Stimulated activated effector memory CD8-positive, alpha-beta T cell treated with anti-CD3 and anti-CD28 coated beads, Interleukin-12 subunit alpha, Interleukin-12 subunit beta, amount 100 ng/mL, for 72 hours (primary cell): ENCODE measurements at regions not wholly inside any gene's neighbourhood (a gene's known extent, or its start where the extent isn't known, plus 50 kb on each side); places are given as distances from the start of the nearest gene placed in this dataset.

Source experiments
- ATAC-seq: fragments of 150-1000 bp; cut with Tn5 transposase; 2 replicates; pipeline ENCODE4 v1.10.0; 2021
- DNase-seq, 2 donors: peaks; one replicate each; pipeline ENCODE4 v3.0.0; 2021 to 2022; ENCODE audit warnings: low spot score in 2 of 2
- H3K27ac Mint-ChIP-seq: one replicate; pipeline ENCODE4 v1.8.0; 2022; ENCODE audit warnings: mild to moderate bottlenecking, mixed read lengths
- H3K36me3 Mint-ChIP-seq: one replicate; pipeline ENCODE4 v1.8.0; 2022; ENCODE audit warnings: mild to moderate bottlenecking, mixed read lengths
- H3K4me1 Mint-ChIP-seq: one replicate; pipeline ENCODE4 v1.8.0; 2022; ENCODE audit warnings: mixed read lengths
- H3K4me3 Mint-ChIP-seq: one replicate; pipeline ENCODE4 v1.8.0; 2022; ENCODE audit warnings: mild to moderate bottlenecking, mixed read lengths
- H3K9me3 Mint-ChIP-seq: one replicate; pipeline ENCODE4 v1.8.0; 2022; ENCODE audit warnings: mixed read lengths

GRCh38 chr12:114799574-114800487 lies 115.9 kb upstream of the TBX3 start:
- peaks cover 7% of the 10 kb centered on the region for H3K9me3 Mint-ChIP-seq
- no peaks in the 10 kb centered on the region for H3K4me1 Mint-ChIP-seq
- H3K4me3 Mint-ChIP-seq, result no peak overlapping the region
- H3K27ac Mint-ChIP-seq, result no peak overlapping the region
- H3K36me3 Mint-ChIP-seq, result no peaks in the 10 kb centered on the region
- no peak for DNase-seq
- ATAC-seq, result no peak

GRCh38 chr12:114794049-114794558 lies 110.1 kb upstream of the TBX3 start:
- no peak for ATAC-seq
- no peak overlapping the region for H3K27ac Mint-ChIP-seq
- H3K4me3 Mint-ChIP-seq, result no peak overlapping the region

GRCh38 chr12:114790276-114790675 lies 106.3 kb upstream of the TBX3 start:
- H3K9me3 Mint-ChIP-seq, result peaks cover 2% of the 10 kb centered on the region
- no peaks in the 10 kb centered on the region for H3K36me3 Mint-ChIP-seq
- no peak for ATAC-seq
- no peak overlapping the region for H3K4me3 Mint-ChIP-seq
- DNase-seq, result no peak
- no peak overlapping the region for H3K27ac Mint-ChIP-seq
- H3K4me1 Mint-ChIP-seq, result no peaks in the 10 kb centered on the region

More at GRCh38 chr12:114794049-114794558, 110.1 kb upstream of the TBX3 start:
- Mint-ChIP-seq H3K9me3 (peaks cover 6% of the 10 kb centered on the region), H3K36me3 (no peaks in the 10 kb centered on the region), H3K4me1 (no peaks in the 10 kb centered on the region)
- DNase-seq, result no peak

GRCh38 chr12:114789821-114790220 lies 105.8 kb upstream of the TBX3 start:
- no peak for ATAC-seq

GRCh38 chr12:114789276-114789675 lies 105.3 kb upstream of the TBX3 start:
- Mint-ChIP-seq H3K36me3 (no peaks in the 10 kb centered on the region), H3K27ac (no peak overlapping the region), H3K9me3 (peaks cover 2% of the 10 kb centered on the region), H3K4me3 (no peak overlapping the region), H3K4me1 (no peaks in the 10 kb centered on the region)
- DNase-seq (no peak), ATAC-seq (no peak)

More at GRCh38 chr12:114789821-114790220, 105.8 kb upstream of the TBX3 start:
- H3K4me3 Mint-ChIP-seq, result no peak overlapping the region
- no peaks in the 10 kb centered on the region for H3K4me1 Mint-ChIP-seq
- no peak for DNase-seq
- no peaks in the 10 kb centered on the region for H3K36me3 Mint-ChIP-seq
- H3K9me3 Mint-ChIP-seq, result peaks cover 2% of the 10 kb centered on the region
- no peak overlapping the region for H3K27ac Mint-ChIP-seq

- Mint-ChIP-seq H3K9me3 (no peaks in the 10 kb centered on the region), H3K36me3 (peaks cover 6% of the 10 kb centered on the region), H3K4me1 (no peaks in the 10 kb centered on the region), H3K27ac (no peak overlapping the region), H3K4me3 (no peak overlapping the region)
- DNase-seq (no peak), ATAC-seq (no peak)
These were observed 100.6 kb upstream of the TBX3 start for GRCh38 chr12:114784526-114784925.

GRCh38 chr12:114783089-114783618 lies 99.2 kb upstream of the TBX3 start:
- H3K4me3 Mint-ChIP-seq, result no peak overlapping the region

GRCh38 chr12:114780746-114781399 lies 96.9 kb upstream of the TBX3 start:
- no peak overlapping the region for H3K27ac Mint-ChIP-seq
- DNase-seq, result no peak
- no peak overlapping the region for H3K4me3 Mint-ChIP-seq
- H3K4me1 Mint-ChIP-seq, result no peaks in the 10 kb centered on the region
- peaks cover 6% of the 10 kb centered on the region for H3K36me3 Mint-ChIP-seq
- no peak for ATAC-seq
- peaks cover 5% of the 10 kb centered on the region for H3K9me3 Mint-ChIP-seq

More at GRCh38 chr12:114783089-114783618, 99.2 kb upstream of the TBX3 start:
- no peak for DNase-seq
- H3K9me3 Mint-ChIP-seq, result no peaks in the 10 kb centered on the region
- H3K36me3 Mint-ChIP-seq, result peaks cover 6% of the 10 kb centered on the region
- ATAC-seq, result no peak
- no peaks in the 10 kb centered on the region for H3K4me1 Mint-ChIP-seq
- H3K27ac Mint-ChIP-seq, result no peak overlapping the region

- H3K36me3 Mint-ChIP-seq, result peaks cover 6% of the 10 kb centered on the region
- no peaks in the 10 kb centered on the region for H3K4me1 Mint-ChIP-seq
- H3K4me3 Mint-ChIP-seq, result no peak overlapping the region
- ATAC-seq (no peak), DNase-seq (no peak)
- H3K27ac Mint-ChIP-seq, result no peak overlapping the region
- peaks cover 6% of the 10 kb centered on the region for H3K9me3 Mint-ChIP-seq
These were observed 95.7 kb upstream of the TBX3 start for GRCh38 chr12:114779647-114780046.

GRCh38 chr12:114779186-114779585 lies 95.2 kb upstream of the TBX3 start:
- DNase-seq, result no peak
- no peak for ATAC-seq
- Mint-ChIP-seq H3K4me3 (no peak overlapping the region), H3K9me3 (peaks cover 6% of the 10 kb centered on the region), H3K4me1 (no peaks in the 10 kb centered on the region), H3K36me3 (peaks cover 6% of the 10 kb centered on the region), H3K27ac (no peak overlapping the region)

- no peak overlapping the region for H3K27ac Mint-ChIP-seq
- no peak for ATAC-seq
- H3K9me3 Mint-ChIP-seq, result peaks cover 6% of the 10 kb centered on the region
- H3K4me3 Mint-ChIP-seq, result no peak overlapping the region
- peaks cover 6% of the 10 kb centered on the region for H3K36me3 Mint-ChIP-seq
- no peaks in the 10 kb centered on the region for H3K4me1 Mint-ChIP-seq
- no peak for DNase-seq
These were observed 92.9 kb upstream of the TBX3 start for GRCh38 chr12:114776731-114777442.

- ATAC-seq (no peak), DNase-seq (no peak)
- Mint-ChIP-seq H3K9me3 (peaks cover 6% of the 10 kb centered on the region), H3K4me1 (no peaks in the 10 kb centered on the region), H3K27ac (no peak overlapping the region), H3K4me3 (no peak overlapping the region), H3K36me3 (peaks cover 2% of the 10 kb centered on the region)
These were observed 90.7 kb upstream of the TBX3 start for GRCh38 chr12:114774699-114775098.

- H3K4me1 Mint-ChIP-seq, result no peaks in the 10 kb centered on the region
- no peak overlapping the region for H3K4me3 Mint-ChIP-seq
- DNase-seq (no peak), ATAC-seq (no peak)
- H3K27ac Mint-ChIP-seq, result no peak overlapping the region
- H3K9me3 Mint-ChIP-seq, result peaks cover 6% of the 10 kb centered on the region
- no peaks in the 10 kb centered on the region for H3K36me3 Mint-ChIP-seq
These were observed 90.2 kb upstream of the TBX3 start for GRCh38 chr12:114774197-114774596.

- Mint-ChIP-seq H3K4me3 (no peak overlapping the region), H3K4me1 (no peaks in the 10 kb centered on the region), H3K27ac (no peak overlapping the region), H3K9me3 (no peaks in the 10 kb centered on the region), H3K36me3 (no peaks in the 10 kb centered on the region)
- no peak for DNase-seq
- no peak for ATAC-seq
These were observed 86.3 kb upstream of the TBX3 start for GRCh38 chr12:114770323-114770722.

- H3K36me3 Mint-ChIP-seq, result no peaks in the 10 kb centered on the region
- H3K4me3 Mint-ChIP-seq, result no peak overlapping the region
- H3K27ac Mint-ChIP-seq, result no peak overlapping the region
- H3K4me1 Mint-ChIP-seq, result no peaks in the 10 kb centered on the region
- DNase-seq (no peak), ATAC-seq (no peak)
- H3K9me3 Mint-ChIP-seq, result no peaks in the 10 kb centered on the region
These were observed 85.7 kb upstream of the TBX3 start for GRCh38 chr12:114769634-114770033.
